NCI-H2081 (cell line): ENCODE measurements at regions not wholly inside any gene's neighbourhood (a gene's known extent, or its start where the extent isn't known, plus 50 kb on each side); places are given as distances from the start of the nearest gene placed in this dataset.
"Not testable (repeated sequence)": the region's sequence is repeated elsewhere in the genome, so short reads cannot be mapped to it uniquely, and the experiment has no call there.

ENCODE experiments used
- DNase-seq, 2 experiments: peaks; one replicate each; lab custom pipeline; 2025; lab: John Stamatoyannopoulos, UW

GRCh38 chr3:139113993-139114375 is 69.3 kb upstream of the PRR23C start:
- peak in 1 of 2 experiments; percentile 37 for DNase-seq

DNA sequence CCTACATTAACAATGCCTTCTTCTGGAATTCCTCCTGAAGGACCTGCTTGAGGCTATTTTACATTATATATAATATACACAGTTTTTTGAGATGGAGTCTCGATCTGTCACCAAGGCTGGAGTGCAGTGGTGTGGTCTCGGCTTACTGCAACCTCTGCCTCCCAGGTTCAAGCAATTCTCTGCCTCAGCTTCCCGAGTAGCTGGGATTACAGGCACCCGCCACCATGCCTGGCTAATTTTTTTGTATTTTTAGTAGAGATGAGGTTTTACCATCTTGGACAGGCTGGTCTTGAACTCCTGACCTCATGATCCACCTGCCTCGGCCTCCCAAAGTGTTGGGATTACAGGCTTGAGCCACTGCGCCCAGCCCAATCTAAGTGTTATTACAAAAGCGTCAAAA is 71.9 kb upstream of the PRR23C start:
- DNase-seq, result not testable (repeated sequence)

DNA sequence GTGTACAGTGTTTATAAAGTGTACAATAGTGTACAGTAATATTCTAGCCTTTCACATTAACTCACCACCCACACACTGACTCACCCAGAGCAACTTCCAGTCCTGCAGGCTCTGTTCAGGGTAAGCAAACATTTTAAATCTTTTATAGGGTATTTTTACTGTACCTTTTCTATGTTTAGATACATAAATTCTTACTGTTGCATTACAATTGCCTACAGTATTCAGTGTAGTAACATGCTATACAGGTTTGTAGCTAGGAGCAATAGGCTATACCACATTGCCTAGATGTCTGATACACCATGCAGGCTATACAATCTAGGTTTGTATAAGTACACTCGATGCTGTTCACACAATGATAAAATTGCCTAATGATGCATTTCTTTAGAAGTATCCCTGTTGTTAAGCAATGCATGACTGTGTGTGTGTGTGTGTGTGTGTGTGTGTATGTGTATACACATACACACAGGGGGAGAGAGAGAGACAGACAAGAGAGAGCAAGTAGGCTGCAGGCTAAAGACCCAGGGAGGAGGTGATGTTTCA is 72.5 kb upstream of the PRR23C start:
- no peak for DNase-seq

GRCh38 chr3:139117883-139118760 is 73.4 kb upstream of the PRR23C start:
- no peak for DNase-seq

DNA sequence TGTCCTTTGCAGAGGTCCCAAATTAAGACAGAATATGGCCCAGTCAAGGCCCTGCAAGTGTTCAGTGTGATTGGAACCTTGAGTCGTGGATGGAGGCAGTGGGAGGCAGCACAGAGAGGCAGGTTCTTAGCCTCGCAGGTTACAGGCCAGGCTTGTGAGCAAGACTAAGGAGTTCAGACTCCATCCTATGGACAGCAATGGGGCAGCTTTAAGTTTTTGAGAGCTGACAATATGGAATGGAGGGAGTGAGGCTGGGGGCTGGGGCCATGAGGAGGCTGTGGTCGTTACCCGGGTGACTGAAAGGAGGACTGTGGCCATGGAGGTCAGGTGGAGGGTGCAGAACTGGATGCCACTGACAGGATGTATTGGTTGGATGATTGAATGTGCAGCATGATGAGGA is 74.1 kb upstream of the PRR23C start:
- no peak for DNase-seq

DNA sequence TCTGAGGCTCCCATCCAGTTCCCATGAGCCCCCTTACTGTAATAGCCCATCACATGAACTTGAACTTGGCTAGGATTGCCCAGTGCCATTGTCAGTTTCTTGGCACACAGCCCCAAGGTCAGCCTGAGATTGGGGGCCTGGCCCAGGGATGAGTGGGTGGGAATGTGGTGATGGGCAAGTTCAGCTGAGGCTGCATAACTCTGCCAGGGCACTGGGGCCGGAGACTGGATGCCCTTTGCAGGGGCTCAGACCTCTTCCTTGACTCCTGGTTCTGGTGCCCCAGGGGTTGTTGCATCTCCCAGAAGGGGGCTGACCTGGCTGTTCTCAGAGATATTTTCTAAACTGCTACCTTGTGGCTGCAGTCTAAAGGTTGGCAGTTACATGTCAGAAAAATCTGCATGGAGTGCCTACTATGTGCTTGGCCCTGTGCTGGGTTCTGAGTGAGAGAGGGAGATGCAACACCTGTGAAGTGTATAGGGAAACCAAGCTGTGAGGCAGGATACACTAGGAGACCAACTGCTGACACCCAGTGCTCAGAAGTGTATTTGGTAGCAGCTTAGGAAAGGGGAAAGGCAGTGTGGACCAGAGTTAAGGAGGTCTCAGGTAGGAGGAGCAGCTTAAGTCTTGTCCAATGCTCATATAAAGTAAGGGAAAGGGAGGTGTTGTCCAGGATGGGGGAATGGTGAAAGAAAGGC is 74.8 kb upstream of the PRR23C start:
- no peak for DNase-seq

DNA sequence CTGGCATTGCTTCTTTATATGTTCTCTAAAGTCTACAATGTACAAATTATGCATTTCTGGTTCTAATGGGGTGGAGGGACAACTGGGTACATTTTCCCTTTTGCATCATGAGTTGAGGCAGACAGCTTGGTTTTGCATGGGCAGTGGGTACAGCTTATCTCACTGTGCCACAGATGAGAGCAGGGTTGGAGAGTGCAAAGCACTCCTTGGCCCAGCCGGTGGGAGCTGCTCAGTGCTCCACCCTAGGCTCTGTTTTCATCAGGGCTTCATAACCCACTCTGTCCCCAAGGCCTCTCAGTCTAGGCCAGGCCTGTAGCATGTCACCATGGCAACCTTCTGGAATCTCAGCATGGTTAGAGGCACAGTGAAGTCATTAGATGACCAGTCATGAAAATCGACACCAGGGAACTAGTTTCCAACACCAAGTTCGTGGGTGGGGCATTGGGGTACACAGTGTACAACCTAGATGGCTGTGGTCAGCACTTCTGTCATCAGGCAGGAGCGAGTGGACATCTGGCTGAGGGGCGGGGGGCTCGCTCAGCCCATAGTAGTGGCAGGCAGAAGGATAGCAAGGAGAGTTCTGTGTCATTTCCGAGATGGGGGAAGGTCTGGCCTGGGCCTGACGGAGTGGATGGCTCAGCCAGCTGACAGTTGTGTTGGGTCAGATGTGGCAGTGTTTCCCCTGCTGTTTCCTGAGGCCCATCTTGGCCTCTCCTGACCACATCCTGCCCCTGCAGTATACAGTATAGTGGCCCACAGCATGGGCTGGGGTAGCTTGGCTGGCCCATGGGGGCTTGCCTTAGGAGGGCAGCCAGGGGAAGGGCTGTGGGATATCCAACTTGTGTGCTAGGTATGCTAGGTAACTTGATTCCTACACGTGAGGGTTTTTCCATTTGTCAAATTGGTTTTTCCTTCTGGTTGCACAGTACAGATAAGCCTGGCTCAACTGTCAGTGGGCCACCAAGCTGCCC is 75.7 kb upstream of the PRR23C start:
- no peak for DNase-seq

DNA sequence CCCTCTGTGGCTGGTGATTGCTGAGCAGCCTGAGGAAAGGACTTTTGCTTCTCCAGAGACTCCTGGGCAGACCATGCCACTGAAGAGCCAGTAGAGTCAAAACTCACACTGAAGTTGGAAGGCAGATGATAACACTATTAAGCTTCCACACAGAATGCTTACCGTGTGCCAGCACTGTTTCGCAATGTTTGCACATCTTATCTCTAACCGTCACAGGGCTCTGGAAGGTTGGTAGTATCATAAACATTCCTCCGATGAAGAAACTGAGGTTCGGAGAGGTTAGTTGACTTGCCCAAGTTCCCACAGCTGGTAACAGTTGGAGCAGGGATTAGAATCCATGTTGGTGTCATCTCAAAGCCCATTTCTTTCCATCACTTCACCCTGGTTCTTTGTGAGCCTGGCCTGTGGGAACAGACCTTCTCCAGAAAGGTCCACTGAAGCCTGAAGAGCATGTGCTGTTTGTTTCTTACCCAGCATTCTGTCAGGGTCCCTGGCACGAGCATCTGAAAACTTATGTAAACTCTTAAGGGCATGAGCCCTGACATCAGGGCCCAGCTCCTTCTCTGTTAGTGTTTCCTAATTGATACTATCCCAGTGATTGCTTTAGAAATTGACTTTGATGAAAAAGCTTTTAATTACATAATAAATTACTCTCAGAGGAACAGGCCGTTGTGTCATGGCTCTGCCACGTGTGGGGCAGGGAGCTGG is 77.0 kb upstream of the PRR23C start:
- DNase-seq, result no peak

DNA sequence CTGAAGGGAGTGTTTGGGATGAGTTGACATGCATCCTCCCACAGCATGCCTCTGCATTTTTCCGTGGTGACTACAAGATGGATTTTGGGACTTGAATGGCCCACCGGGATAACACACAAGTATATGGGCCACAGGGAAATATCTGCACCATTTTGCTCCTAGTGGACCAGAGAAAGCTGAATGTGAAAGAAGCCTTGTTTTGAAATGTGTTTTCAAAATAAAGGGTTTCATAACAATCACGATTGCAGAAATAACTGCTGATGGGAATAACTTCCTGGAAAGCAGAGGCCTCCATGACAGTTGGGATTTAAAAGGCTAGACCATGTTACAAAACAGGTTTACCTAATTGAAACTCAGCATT is 77.5 kb upstream of the PRR23C start:
- DNase-seq, result no peak

- DNase-seq, result no peak
Observed at GRCh38 chr3:139122612-139123011, 77.9 kb upstream of the PRR23C start.

- no peak for DNase-seq
Observed at GRCh38 chr3:139123377-139124095, 78.8 kb upstream of the PRR23C start.

GRCh38 chr3:139124197-139124596 is 79.5 kb upstream of the PRR23C start:
- DNase-seq, result no peak

DNA sequence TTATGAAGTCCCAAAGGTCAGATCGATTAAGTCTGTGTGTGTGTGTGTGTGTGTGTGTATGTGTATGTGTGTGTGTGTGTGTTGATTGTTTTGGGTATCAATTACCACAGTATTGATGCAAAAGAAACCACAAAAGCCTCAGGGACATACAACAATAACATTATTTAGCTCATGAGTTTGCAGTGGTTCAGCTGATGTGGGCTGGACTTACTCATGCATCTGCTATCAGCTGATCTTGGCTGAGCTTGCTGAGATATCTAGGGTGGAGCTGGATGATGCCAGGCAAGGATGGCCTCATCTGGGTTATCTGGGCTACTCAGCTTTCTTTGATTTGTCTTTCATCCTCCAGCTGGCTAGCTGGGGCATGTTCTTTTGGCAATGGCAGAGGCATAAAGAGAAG is 82.4 kb upstream of the PRR23C start:
- no peak for DNase-seq

- DNase-seq, result not testable (repeated sequence)
Observed at GRCh38 chr3:139127629-139128028, 82.9 kb upstream of the PRR23C start.

GRCh38 chr3:139128803-139129202 is 84.1 kb upstream of the PRR23C start:
- DNase-seq, result no peak

DNA sequence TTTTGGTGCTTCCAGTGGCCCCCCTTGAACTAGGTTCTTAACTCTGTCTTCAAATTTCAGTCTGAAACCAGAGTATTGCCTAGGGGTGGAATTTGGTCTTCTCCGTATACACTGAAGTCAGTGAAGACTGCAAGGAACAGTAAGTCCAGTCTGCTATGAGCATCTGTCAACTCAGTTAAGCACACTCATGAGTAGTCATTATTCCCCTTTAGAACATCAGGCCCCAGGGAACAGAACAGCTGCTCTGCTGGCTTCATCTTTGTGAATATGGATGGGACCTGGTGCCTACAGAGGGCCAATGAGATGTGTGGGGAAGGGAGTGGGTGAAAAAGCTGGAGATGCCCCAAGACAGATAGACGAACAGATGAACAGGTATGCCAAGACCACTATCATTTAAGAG is 85.2 kb upstream of the PRR23C start:
- no peak for DNase-seq

DNA sequence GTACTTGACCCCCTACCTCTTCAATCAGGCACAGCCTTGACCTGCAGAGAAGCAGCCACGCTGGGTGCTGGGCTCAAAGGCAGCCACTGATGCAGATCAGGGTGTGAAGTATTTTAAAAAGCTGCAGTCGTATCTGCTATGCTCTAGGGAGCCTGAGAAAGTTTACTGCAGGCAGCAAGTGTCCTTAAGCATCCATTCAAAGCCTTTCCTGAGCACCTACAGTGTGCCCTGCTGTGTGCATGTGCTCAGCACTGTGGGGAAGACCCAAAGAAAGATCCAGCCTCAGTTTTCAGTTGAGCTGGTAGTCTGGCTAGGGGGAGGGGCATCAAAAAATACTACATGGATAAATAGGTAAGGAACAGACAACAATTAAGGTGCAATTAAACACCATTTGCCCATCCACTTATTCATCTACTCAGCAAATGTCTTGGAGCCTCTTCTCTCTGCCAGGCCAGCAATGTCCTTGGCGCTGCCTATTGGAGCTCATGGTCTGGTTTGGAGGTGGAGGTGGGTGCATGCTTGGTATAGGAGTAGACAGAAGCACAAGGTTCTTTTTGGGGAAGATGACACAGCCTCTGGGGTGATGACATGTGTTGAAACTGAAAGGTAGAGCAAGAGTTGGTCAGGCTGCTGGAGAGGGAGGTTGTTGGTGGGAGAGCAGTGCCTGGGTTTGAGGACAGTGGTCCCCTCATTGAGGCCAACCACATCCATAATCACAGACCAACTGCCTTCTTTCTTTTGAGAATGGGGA is 85.9 kb upstream of the PRR23C start:
- no peak for DNase-seq

DNA sequence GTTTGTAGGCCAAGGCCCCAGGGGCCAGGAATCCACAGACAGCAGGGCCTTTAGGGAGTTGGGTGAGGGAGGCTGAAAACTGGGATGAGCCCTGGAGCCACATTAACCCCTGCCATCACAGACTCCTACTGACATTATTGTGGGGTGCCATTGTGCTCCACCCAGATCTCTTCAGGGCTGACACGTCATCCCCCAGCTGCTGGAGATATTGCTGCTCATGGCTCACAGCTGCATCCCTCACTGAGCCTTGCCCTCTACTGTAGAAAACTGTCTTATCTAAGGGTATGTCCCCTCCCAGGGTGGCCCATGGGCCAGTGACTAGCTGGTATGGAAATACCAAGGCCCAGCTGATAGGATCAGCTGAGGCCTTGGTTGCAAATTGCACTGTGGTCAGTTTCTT is 87.3 kb upstream of the PRR23C start:
- no peak for DNase-seq

GRCh38 chr3:139132976-139133375 is 88.3 kb upstream of the PRR23C start:
- DNase-seq, result no peak
